HEK293 (cell line): ENCODE measurements at regions not wholly inside any gene's neighbourhood (a gene's known extent, or its start where the extent isn't known, plus 50 kb on each side); places are given as distances from the start of the nearest gene placed in this dataset.

Experiments used
- ZBTB1 ChIP-seq: fragments of 450-650 bp; formaldehyde crosslinking; IDR thresholded peaks from 2 replicates; pipeline ENCODE4 v1.5.1; 2016; ENCODE audit warnings: missing biosample characterization, missing genetic modification characterization
- ZNF140 ChIP-seq: fragments of 450-650 bp; formaldehyde crosslinking; IDR thresholded peaks from 2 replicates; pipeline ENCODE4 v1.5.1; 2016; ENCODE audit warnings: missing biosample characterization, missing genetic modification characterization
- ZNF837 ChIP-seq: fragments of 450-650 bp; formaldehyde crosslinking; IDR thresholded peaks from 2 replicates; pipeline ENCODE4 v1.5.1; 2016; ENCODE audit warnings: missing biosample characterization, missing genetic modification characterization
- TF ChIP-seq, protein P1 (sequence below): fragments of 450-650 bp; formaldehyde crosslinking; IDR thresholded peaks from 2 replicates; pipeline ENCODE4 v1.5.1; 2016; ENCODE audit warnings: missing biosample characterization, missing genetic modification characterization

DNA sequence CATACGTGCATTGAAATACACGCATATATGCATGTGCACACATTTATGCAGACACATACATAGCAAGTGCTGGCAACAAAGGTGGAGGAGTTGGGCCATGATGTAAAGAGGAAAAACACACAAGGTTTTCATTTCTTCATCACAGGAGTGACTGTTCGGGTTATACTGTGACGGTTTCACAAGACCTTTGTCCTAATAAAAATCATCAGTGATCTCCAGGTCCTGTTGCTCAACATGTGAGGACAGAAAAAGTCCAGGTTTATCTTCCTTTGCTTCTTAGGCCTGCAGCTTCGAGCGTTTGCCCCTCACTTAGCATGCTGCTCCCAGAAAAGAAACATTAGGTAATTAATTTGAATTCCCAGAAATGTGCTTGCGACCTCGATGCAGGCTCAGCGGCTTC, 1260.0 kb upstream of the TMEM132C start:
- TF ChIP-seq ZBTB1 (tag by site-specific recombination): no peak
- TF ChIP-seq, protein P1, sequence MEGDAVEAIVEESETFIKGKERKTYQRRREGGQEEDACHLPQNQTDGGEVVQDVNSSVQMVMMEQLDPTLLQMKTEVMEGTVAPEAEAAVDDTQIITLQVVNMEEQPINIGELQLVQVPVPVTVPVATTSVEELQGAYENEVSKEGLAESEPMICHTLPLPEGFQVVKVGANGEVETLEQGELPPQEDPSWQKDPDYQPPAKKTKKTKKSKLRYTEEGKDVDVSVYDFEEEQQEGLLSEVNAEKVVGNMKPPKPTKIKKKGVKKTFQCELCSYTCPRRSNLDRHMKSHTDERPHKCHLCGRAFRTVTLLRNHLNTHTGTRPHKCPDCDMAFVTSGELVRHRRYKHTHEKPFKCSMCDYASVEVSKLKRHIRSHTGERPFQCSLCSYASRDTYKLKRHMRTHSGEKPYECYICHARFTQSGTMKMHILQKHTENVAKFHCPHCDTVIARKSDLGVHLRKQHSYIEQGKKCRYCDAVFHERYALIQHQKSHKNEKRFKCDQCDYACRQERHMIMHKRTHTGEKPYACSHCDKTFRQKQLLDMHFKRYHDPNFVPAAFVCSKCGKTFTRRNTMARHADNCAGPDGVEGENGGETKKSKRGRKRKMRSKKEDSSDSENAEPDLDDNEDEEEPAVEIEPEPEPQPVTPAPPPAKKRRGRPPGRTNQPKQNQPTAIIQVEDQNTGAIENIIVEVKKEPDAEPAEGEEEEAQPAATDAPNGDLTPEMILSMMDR (tag by site-specific recombination): no peak
- no peak for TF ChIP-seq ZNF140 (tag by site-specific recombination)
- no peak for TF ChIP-seq ZNF837 (tag by site-specific recombination)
